GM12801 (cell line): ENCODE measurements at regions not wholly inside any gene's neighbourhood (a gene's known extent, or its start where the extent isn't known, plus 50 kb on each side); places are given as distances from the start of the nearest gene placed in this dataset.

Experiments
- TF ChIP-seq, protein P1 (sequence below): IDR thresholded peaks from one replicate; pipeline ENCODE4 v1.5.1; 2011; ENCODE audit warnings: control low read depth; ENCODE audit not compliant: insufficient read length; ENCODE audit errors: extremely low read depth

DNA sequence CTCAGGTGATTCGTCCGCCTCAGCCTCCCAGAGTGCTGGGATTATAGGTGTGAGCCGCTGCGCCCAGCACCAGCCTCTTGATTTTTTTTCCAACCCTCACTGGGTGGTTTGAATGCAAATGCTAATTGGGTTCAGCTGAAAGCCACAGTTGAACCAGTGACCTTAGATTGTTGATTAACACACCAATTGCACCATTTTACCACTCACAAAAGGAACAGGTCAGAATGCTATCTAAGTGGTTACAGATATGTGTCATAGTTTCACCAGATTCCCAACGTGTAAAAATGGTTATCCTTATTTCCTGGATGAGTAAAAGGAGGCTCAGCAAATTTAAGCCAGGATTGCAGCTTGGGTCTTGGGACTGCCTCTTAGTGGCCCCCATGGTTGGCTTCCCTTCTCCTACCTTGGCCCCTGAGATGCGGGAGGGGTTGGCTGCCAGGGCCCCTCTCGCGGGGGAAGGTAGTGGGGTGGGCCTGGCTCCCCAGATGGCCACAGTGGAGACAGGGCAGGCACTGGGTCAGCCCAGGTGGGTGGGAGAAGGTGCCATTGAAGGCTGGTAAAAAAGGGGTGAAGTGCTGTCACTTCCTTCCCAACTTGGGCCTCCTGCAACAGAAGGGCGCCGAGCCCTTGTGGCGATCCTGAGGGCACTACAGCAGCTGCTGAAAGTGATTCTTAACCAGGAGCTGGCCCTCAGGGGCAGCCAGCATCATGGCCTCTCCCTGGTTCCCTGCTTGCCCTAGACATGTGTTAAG, 164.9 kb upstream of the HAAO start:
- TF ChIP-seq, protein P1, sequence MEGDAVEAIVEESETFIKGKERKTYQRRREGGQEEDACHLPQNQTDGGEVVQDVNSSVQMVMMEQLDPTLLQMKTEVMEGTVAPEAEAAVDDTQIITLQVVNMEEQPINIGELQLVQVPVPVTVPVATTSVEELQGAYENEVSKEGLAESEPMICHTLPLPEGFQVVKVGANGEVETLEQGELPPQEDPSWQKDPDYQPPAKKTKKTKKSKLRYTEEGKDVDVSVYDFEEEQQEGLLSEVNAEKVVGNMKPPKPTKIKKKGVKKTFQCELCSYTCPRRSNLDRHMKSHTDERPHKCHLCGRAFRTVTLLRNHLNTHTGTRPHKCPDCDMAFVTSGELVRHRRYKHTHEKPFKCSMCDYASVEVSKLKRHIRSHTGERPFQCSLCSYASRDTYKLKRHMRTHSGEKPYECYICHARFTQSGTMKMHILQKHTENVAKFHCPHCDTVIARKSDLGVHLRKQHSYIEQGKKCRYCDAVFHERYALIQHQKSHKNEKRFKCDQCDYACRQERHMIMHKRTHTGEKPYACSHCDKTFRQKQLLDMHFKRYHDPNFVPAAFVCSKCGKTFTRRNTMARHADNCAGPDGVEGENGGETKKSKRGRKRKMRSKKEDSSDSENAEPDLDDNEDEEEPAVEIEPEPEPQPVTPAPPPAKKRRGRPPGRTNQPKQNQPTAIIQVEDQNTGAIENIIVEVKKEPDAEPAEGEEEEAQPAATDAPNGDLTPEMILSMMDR, result no peak

DNA sequence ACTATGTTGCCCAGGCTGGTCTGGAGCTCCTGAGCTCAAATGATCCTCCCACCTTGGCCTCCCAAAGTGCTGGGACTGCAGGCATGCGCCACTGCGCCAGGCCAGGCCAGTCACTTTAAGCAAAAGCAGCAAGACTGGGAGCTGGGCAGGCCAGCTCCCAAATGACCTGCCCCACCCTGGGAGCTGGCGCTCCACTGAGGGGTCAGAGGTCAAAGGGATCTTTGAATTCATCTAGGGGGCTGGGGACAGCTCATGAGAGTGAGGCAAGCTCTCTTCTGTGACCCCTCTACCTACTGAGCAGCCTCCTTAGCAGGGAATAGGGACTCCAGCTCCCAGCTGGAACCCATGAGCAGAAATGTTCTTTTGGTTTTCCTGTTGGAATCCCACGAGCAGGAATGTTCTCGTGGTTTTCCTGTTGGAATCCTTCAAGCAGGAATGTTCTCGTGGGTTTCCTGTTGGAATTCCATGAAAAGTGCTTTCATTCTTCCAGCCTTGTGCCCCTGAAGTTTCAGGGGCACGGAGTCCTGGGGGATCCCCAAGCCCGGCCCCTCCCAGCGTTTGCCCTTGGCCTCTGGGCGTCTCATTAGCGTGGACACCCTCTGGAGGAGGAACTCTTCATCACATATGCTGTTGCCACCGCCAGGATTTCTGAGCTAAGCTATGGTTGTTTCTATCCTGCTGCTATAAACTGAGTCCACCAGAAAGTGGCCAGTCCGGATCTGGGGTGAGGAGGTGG, 162.0 kb upstream of the HAAO start:
- TF ChIP-seq, protein P1, result no peak

DNA sequence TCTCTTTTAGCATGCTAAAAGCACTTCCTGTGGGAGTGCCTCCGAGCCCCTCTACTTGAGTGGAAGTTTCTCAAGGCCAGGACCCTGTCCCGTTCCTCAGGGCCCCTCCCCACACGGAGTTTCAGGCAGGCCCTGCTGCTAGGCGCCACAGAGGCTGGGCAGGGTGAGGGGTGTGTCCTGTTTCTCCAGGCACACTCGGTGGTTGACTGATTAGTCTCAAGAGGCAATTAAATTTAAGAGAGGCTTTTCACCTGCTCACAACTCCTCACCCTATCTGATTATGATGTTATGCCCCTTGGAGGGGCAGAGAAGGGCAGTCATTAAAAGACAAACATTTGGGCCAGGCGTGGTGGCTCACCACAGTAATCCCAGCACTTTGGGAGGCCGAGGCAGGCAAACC, 160.8 kb upstream of the HAAO start:
- TF ChIP-seq, protein P1, result no peak

DNA sequence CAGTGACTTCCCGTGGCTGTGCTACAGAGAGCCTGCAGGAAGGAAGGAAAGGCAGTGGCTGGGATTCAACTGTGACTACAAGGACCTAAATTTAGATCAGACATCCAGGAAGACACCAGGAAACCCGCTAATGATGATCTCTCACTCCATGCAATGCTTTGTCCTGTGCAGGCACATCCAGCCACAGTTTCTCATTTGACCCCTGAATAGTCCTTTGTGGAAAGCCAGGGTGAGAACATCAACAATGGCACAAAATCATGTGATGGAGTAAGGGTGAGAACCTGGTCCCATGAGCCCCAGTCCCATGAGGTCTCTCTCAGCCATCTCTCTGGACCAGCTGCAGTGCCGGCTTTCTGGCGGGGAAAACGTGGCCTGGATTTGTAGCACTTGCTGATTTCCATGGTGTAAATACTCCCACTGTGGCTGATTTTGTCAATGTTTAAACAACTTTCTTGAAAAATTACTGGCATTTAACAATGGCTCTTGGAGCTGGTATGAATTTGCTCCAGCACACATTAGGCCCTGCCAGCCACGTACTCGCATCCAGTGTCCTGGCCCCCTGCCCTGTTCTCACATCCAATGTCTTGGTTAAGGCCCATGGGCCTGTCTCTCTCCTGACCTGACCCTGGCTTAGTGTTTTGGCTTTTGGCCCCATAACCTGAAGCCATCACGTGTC, 159.0 kb upstream of the HAAO start:
- TF ChIP-seq, protein P1, result no peak

DNA sequence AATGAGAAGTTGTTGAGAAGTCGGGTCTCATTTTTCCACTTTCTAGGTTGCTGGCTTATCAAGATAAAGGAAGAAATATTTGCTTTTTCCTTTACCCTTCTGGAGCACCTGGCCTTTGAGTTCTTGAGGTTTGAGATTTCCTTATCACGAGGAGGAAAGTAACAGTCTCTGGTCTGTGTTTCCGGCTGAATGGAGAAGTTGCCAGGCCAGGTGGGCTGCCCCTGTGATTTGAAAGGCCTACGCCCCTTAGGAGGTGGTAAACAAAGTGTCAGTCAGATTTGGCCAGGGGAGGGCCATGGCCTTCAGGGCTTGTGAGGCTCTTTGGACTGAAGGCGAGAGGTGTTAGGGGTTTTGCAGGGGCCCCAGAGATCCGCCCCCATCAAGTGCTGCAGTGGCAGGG, 156.7 kb upstream of the HAAO start:
- TF ChIP-seq, protein P1, result no peak

- TF ChIP-seq, protein P1, result no peak
Measured at GRCh38 chr2:42947809-42948600, 155.6 kb upstream of the HAAO start.
